ENCODE measurements at regions not wholly inside any gene's neighbourhood (a gene's known extent, or its start where the extent isn't known, plus 50 kb on each side); places are given as distances from the start of the nearest gene placed in this dataset.
"Not testable (repeated sequence)": the region's sequence is repeated elsewhere in the genome, so short reads cannot be mapped to it uniquely, and the experiment has no call there.

GRCh38 chr15:98342911-98343310 lies 305.4 kb upstream of the IGF1R start:
- no peaks in the 10 kb centered on the region for H3K36me3 Mint-ChIP-seq (ENCODE audit: low read depth)
- H3K4me3 Mint-ChIP-seq: no peak overlapping the region
- no peaks in the 10 kb centered on the region for H3K4me1 Mint-ChIP-seq (ENCODE audit: low read depth)
- no peak for TF ChIP-seq CTCF (IDR thresholded peaks at IDR 0.05)
- no peak for DNase-seq
- peaks cover 4% of the 10 kb centered on the region; the same call in 1 of the 2 replicates for H3K9me3 Mint-ChIP-seq
- H3K27ac Mint-ChIP-seq: no peak overlapping the region
- H3K27me3 Mint-ChIP-seq (ENCODE audit: insufficient read depth): peaks cover 2% of the 10 kb centered on the region; the same call in 1 of the 2 replicates

GRCh38 chr15:98344591-98344990 lies 303.7 kb upstream of the IGF1R start:
- Mint-ChIP-seq H3K36me3 (ENCODE audit: low read depth) (no peaks in the 10 kb centered on the region), H3K9me3 (peaks cover 2% of the 10 kb centered on the region; the same call in 1 of the 2 replicates), H3K4me3 (no peak overlapping the region), H3K27me3 (ENCODE audit: insufficient read depth) (no peaks in the 10 kb centered on the region; the same call in 1 of the 2 replicates), H3K4me1 (ENCODE audit: low read depth) (no peaks in the 10 kb centered on the region), H3K27ac (no peak overlapping the region)
- DNase-seq: no peak
- TF ChIP-seq CTCF (IDR thresholded peaks at IDR 0.05): no peak

GRCh38 chr15:98347001-98347400 lies 301.3 kb upstream of the IGF1R start:
- TF ChIP-seq CTCF (IDR thresholded peaks at IDR 0.05): no peak
- no peak overlapping the region for H3K4me3 Mint-ChIP-seq
- no peaks in the 10 kb centered on the region for H3K4me1 Mint-ChIP-seq (ENCODE audit: low read depth)
- no peak overlapping the region for H3K27ac Mint-ChIP-seq
- peaks cover 2% of the 10 kb centered on the region for H3K27me3 Mint-ChIP-seq (ENCODE audit: insufficient read depth)
- H3K9me3 Mint-ChIP-seq: no peaks in the 10 kb centered on the region; the same call in 1 of the 2 replicates
- no peaks in the 10 kb centered on the region for H3K36me3 Mint-ChIP-seq (ENCODE audit: low read depth)
- no peak for DNase-seq

- H3K27me3 Mint-ChIP-seq (ENCODE audit: insufficient read depth): peaks cover 2% of the 10 kb centered on the region
- no peak overlapping the region for H3K4me3 Mint-ChIP-seq
- no peaks in the 10 kb centered on the region; the same call in 1 of the 2 replicates for H3K9me3 Mint-ChIP-seq
- no peaks in the 10 kb centered on the region for H3K36me3 Mint-ChIP-seq (ENCODE audit: low read depth)
- H3K4me1 Mint-ChIP-seq (ENCODE audit: low read depth): no peaks in the 10 kb centered on the region
- no peak for DNase-seq
- no peak for TF ChIP-seq CTCF (IDR thresholded peaks at IDR 0.05)
- H3K27ac Mint-ChIP-seq: no peak overlapping the region
Observed at GRCh38 chr15:98347866-98348265, 300.5 kb upstream of the IGF1R start.

- TF ChIP-seq CTCF (IDR thresholded peaks at IDR 0.05): no peak
- Mint-ChIP-seq H3K27me3 (ENCODE audit: insufficient read depth) (peaks cover 2% of the 10 kb centered on the region), H3K4me3 (no peak overlapping the region), H3K4me1 (ENCODE audit: low read depth) (no peaks in the 10 kb centered on the region), H3K27ac (no peak overlapping the region), H3K9me3 (no peaks in the 10 kb centered on the region; the same call in 1 of the 2 replicates), H3K36me3 (ENCODE audit: low read depth) (no peaks in the 10 kb centered on the region)
- no peak for DNase-seq
Observed at GRCh38 chr15:98350276-98350675, 298.1 kb upstream of the IGF1R start.

GRCh38 chr15:98358274-98358673 lies 290.1 kb upstream of the IGF1R start:
- peaks cover 13% of the 10 kb centered on the region for H3K9me3 Mint-ChIP-seq

More at GRCh38 chr15:98358274-98358673, 290.1 kb upstream of the IGF1R start:
- not testable (repeated sequence) for H3K27me3 Mint-ChIP-seq (ENCODE audit: insufficient read depth); DNase-seq; H3K36me3 Mint-ChIP-seq (ENCODE audit: low read depth); H3K27ac Mint-ChIP-seq; H3K4me1 Mint-ChIP-seq (ENCODE audit: low read depth); H3K4me3 Mint-ChIP-seq

Data from HFFc6 (cell line).